H7 (cell line): ENCODE measurements at regions not wholly inside any gene's neighbourhood (a gene's known extent, or its start where the extent isn't known, plus 50 kb on each side); places are given as distances from the start of the nearest gene placed in this dataset.

ENCODE experiments used
- DNase-seq: peaks from one replicate; pipeline ENCODE4 v3.0.0; 2012
- H3K27me3 ChIP-seq: 2 replicates; pipeline ENCODE4 v1.6.0; 2011; ENCODE audit warnings: mild to moderate bottlenecking, low read length; ENCODE audit not compliant: control insufficient read depth, insufficient read depth
- H3K36me3 ChIP-seq: replicated peaks from 2 replicates; pipeline ENCODE4 v1.5.1; 2011; ENCODE audit warnings: low read length; ENCODE audit not compliant: control insufficient read depth, insufficient read depth
- H3K4me3 ChIP-seq: 2 replicates; pipeline ENCODE4 v1.5.1; 2011; ENCODE audit warnings: low read depth, mild to moderate bottlenecking, control low read depth, low read length, moderate library complexity; ENCODE audit not compliant: insufficient read depth

DNA sequence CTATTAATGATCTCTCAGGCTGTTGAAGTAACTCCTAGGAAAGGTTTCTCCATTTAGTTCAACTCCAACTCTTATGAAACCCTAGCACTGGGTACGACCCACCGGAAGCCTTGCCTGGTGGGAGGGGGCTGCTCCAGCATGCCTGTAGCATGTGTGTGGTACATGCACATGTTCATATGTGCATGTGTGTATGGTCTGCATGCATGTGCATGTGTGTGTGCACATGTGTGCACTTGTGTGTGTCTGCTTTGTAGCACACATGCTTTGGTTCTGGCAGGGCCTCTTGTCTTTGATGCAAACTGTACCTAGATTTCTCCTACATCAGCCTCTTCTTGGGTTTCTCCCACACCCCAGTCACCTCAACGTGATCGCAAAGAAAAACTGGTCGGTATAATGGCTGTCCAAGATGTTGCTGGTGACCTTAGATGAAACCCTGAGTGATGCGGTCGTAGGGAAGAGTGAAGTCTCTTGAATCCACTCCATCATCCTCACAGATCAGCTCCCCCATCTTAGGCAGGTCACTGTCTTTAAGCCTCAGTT is 193.5 kb downstream of the MYLK4 start:
- no peaks in the 10 kb centered on the region for H3K36me3 ChIP-seq
- DNase-seq: no peak
- no peaks in the 10 kb centered on the region for H3K27me3 ChIP-seq
- no peak overlapping the region for H3K4me3 ChIP-seq

GRCh38 chr6:2556761-2557160 is 194.0 kb downstream of the MYLK4 start:
- Histone ChIP-seq H3K27me3 (no peaks in the 10 kb centered on the region), H3K36me3 (no peaks in the 10 kb centered on the region), H3K4me3 (no peak overlapping the region)
- no peak for DNase-seq

- no peaks in the 10 kb centered on the region for H3K27me3 ChIP-seq
- no peaks in the 10 kb centered on the region for H3K36me3 ChIP-seq
- H3K4me3 ChIP-seq: no peak overlapping the region
- DNase-seq: no peak
These were observed 196.0 kb downstream of the MYLK4 start for GRCh38 chr6:2554651-2555260.

DNA sequence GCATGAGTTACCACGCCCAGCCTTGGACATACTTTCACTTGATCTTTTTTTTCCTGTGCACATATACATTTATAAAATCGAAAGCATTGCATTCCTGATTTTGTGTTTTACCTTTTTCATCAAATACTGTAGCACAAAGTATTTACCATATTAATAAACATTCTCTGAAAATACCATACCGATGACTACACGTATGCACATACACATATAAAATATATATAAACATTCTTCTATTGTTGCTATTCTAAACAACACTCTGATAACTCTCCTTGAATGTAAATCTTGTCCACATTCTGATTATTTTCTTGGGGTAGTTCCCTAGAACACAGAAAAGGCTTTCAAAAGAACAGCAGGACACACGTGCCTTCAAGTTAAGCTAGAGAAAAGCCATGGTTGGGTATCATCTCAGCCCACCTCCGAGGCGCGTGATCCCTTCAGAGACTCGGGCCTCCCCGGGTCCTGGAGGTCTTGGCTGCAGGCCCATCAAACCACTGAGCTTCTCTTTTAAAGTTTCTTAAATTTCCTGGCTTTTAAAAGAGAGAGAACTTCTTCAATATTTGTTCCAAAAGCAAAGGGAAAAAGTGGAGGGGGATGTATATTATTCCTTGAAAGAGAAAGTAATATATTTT is 198.1 kb downstream of the MYLK4 start:
- Histone ChIP-seq H3K36me3 (no peaks in the 10 kb centered on the region), H3K27me3 (no peaks in the 10 kb centered on the region), H3K4me3 (no peak overlapping the region)
- DNase-seq: no peak

DNA sequence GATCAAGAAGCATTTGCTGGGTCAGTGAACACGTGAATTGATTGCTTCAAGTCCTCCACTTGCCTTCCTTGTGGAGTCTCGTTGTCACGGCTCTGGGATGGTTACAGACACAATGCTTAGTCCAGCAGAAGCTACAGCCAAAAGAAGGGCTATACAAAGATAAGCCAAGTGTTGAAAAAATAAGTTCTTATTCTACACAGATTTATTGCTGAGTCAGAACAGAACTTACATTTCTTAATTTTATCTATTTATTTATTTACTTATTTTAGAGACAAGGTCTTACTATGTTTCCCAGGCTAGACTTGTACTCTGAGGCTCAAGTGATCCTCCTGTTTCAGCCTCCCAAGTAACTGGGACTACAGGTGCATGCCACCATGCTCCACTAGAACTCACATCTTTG is 199.0 kb downstream of the MYLK4 start:
- no peak for DNase-seq
- H3K36me3 ChIP-seq: no peaks in the 10 kb centered on the region
- no peak overlapping the region for H3K4me3 ChIP-seq
- peaks cover 1% of the 10 kb centered on the region; the same call in 1 of the 2 replicates for H3K27me3 ChIP-seq

DNA sequence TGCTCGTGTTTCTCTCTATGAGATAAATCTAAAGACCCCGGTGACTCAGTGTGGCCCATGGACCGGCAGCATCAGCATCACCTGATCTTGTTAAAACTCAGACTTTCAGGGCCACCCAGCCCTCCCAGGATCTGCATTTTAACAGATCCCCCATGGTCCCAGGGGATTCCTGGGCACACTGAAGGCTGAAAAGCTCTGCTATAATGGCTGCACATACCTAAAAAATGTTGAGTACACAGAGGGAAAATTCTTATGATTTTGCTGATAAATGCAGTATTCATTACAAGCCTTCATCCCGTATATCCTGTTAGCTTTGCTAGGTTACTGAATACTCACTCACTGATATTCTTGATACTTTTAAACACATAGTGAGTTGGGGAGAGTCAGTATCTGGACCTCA is 200.5 kb downstream of the MYLK4 start:
- DNase-seq: no peak

DNA sequence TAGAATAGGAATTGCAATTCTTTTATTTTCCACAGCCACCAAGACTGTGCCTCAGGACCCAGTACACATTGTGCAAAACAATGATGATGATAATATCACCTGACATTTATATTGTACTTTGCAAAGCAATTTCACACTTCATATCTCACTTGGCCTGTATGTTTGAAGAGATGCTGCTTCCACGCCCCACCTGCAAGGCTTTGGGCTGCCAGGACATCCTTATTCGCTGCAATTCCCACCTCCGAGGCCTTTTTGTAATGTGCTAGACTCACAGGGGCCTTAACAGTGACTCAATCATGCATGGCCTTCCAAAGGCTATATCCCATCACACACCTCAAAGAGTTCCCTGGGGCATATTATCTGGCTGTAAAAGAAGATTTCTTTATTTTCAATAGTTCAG is 200.9 kb downstream of the MYLK4 start:
- Histone ChIP-seq H3K36me3 (no peaks in the 10 kb centered on the region), H3K4me3 (no peak overlapping the region), H3K27me3 (peaks cover 1% of the 10 kb centered on the region; the same call in 1 of the 2 replicates)
- DNase-seq: no peak

More for the DNA sequence above, 200.5 kb downstream of the MYLK4 start:
- H3K27me3 ChIP-seq: peaks cover 1% of the 10 kb centered on the region; the same call in 1 of the 2 replicates
- no peak overlapping the region for H3K4me3 ChIP-seq
- no peaks in the 10 kb centered on the region for H3K36me3 ChIP-seq

DNA sequence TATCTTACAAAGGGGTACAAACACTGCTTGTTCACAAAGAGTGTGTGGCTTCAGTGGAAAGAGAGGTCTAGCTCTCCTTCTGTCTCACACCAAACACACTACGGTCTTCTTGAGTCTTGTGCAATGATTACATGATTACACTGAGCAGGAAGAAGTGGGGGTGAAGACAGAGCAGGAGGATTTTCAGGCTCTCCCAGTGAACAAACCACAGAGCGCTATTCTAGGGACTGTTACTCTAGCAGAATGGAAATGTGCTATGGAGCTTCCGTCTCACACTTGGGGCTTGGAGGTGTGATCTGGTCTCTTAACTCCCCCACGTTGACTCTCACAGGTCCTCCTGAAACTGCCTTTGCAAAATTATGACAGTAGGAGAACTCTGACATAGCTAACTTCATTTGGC is 203.4 kb downstream of the MYLK4 start:
- no peak for DNase-seq
- Histone ChIP-seq H3K27me3 (peaks cover 1% of the 10 kb centered on the region; the same call in 1 of the 2 replicates), H3K36me3 (no peaks in the 10 kb centered on the region), H3K4me3 (no peak overlapping the region)

GRCh38 chr6:2546901-2547300 is 203.8 kb downstream of the MYLK4 start:
- H3K36me3 ChIP-seq: no peaks in the 10 kb centered on the region
- H3K27me3 ChIP-seq: peaks cover 1% of the 10 kb centered on the region; the same call in 1 of the 2 replicates
- DNase-seq: no peak
- no peak overlapping the region for H3K4me3 ChIP-seq

DNA sequence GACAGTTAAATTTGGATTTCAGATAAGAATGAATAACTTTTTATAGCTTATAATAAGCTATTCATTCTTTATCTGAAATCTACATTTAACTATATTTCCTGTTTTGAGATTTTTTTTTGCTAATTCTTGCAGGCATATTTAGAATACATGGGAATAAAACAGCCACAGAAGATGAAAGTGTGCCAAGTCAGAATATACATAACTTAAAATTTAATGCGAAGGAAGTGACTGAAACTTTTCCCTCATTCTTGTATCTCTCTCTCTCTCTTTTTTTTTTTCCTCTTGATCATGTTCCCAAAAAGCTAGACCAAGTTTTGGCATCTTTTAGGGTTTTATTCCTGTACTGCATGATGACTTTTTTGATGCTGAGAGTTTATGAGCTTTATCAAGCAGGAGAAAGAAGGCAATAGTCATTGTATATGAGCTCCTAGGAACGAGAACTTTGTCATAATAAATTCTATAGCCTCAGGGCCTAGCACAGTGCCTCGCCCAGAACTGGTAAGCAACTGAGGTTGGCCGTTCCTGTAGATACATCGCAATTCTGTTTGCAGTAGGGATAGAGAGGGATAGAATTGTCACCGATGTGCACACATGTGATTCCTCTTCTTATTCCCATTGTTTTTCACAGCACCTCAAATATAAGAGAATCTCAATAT is 205.2 kb downstream of the MYLK4 start:
- DNase-seq: no peak

DNA sequence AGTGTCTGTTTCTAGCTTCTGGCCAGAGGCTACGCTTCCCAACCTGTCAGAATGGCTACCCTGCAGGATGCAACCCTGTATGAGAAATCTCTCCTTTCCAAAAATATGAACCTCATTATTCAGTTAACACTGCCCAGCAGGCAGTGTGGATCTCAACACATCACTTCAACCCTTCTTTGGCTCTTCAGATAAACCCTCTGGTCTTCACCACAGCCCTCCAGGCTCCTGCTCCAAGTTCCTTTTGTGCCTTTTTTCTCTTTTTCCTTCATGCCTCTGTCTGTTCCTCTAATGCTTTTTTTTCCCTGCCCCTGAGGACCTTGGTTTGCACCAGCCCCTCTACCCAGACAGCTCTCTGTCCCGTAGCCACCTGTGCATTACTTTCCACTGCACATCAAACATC is 207.4 kb downstream of the MYLK4 start:
- Histone ChIP-seq H3K4me3 (no peak overlapping the region), H3K27me3 (peaks cover 1% of the 10 kb centered on the region; the same call in 1 of the 2 replicates), H3K36me3 (no peaks in the 10 kb centered on the region)
- no peak for DNase-seq

More for the DNA sequence above, 205.2 kb downstream of the MYLK4 start:
- Histone ChIP-seq H3K4me3 (no peak overlapping the region), H3K27me3 (peaks cover 1% of the 10 kb centered on the region; the same call in 1 of the 2 replicates), H3K36me3 (no peaks in the 10 kb centered on the region)

GRCh38 chr6:2542858-2543218 is 207.9 kb downstream of the MYLK4 start:
- no peak for DNase-seq
- H3K27me3 ChIP-seq: peaks cover 1% of the 10 kb centered on the region; the same call in 1 of the 2 replicates
- no peaks in the 10 kb centered on the region for H3K36me3 ChIP-seq
- no peak overlapping the region for H3K4me3 ChIP-seq

GRCh38 chr6:2542101-2542857 is 208.4 kb downstream of the MYLK4 start:
- no peak for DNase-seq
- no peak overlapping the region for H3K4me3 ChIP-seq
- H3K27me3 ChIP-seq: no peaks in the 10 kb centered on the region
- H3K36me3 ChIP-seq: no peaks in the 10 kb centered on the region

DNA sequence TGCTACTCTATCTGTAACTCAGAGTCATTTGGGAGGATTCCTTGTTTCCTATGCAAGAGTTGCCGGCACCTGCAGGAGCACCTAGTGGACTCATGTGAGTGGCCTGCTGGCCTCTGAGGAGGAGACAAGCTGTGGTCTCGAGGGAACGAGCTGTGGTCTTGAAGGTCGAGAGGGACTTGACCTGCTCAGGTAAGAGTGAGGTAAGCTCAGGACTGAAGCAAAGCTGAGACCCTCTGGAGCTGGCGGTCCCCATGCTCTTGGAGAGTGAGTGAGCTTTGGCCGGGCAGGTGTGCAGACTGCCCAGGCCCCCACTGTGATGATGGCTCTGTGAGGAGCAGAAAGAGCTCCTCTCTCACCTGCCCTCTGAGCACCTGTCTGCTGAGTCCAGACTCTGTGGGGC is 214.3 kb downstream of the MYLK4 start:
- DNase-seq: no peak
- no peaks in the 10 kb centered on the region for H3K36me3 ChIP-seq
- H3K27me3 ChIP-seq: no peaks in the 10 kb centered on the region
- no peak overlapping the region for H3K4me3 ChIP-seq
